ENCODE measurements at regions not wholly inside any gene's neighbourhood (a gene's known extent, or its start where the extent isn't known, plus 50 kb on each side); places are given as distances from the start of the nearest gene placed in this dataset.
"Not testable (repeated sequence)": the region's sequence is repeated elsewhere in the genome, so short reads cannot be mapped to it uniquely, and the experiment has no call there.

DNA sequence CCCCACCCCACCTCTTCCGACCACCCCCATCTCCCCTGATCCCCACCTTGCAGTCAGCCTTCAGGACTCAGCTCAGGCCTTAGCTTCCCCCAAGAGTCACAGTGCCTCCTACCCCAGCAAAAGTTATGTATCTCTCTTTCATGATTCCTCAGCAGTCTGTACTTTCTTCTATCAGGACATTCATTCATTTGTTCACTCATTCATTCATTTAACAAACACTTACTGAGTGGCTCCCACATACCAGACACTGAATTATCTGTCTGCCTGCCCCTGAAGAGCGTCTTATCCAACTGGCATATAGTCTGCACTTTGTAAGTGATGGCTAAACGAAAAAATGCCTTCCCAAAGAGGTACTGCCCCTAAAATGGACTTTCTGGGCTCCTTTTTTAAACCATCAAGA is 114.4 kb upstream of the SLC35F3 start:
- DNase-seq (ENCODE audit: low spot score), result no peak

DNA sequence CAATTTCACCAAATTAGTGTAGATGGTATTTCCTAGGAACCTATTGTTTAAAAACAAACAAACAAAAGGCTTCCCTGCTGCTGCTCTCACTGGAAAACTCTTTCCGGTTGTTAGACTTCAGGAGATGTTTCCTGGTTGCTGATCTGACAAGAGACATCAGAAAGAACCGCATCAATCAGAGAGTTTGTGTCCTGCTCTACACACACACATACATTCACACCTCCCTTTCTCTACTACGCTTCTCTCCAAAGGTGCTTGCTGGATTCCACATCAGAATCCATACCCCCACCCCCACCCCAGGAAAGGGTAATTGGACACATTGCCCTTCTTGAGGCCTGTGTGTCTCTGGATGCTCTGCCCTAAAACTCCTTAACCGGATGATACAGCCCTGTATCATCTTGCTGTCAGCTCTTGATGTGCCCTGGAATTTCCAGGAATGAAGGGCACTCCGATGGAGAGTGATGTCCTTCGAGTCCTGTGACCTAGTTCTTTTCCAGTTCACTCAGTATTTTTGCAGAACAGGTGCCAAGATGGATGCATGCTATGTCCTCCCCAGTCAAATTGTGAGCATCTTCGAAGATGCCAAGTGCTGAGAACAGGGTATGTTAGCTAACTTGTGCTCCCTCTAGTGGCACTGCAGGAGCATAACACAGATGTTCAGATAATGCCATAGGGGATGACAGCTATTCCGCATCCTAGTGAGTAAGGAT is 113.7 kb upstream of the SLC35F3 start:
- peak; percentile 85 for DNase-seq (ENCODE audit: low spot score)

DNA sequence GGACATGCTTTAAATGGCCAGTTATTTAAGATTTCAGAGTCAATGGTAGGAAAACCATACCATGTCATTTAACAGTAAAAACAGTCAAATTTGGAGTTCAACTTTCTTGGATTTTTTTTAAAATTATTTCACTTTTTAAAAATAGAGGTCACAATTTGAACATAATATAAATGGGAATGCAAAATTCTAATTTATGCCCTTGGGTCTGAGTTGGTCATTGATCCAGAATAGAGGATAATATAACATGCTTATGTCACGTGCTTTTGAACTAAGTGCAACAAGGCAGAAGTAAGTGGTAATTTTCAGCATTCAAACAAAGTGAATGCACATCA is 113.1 kb upstream of the SLC35F3 start:
- no peak for DNase-seq (ENCODE audit: low spot score)

- DNase-seq (ENCODE audit: low spot score), result no peak
Measured at GRCh38 chr1:233791721-233792120, 112.8 kb upstream of the SLC35F3 start.

DNA sequence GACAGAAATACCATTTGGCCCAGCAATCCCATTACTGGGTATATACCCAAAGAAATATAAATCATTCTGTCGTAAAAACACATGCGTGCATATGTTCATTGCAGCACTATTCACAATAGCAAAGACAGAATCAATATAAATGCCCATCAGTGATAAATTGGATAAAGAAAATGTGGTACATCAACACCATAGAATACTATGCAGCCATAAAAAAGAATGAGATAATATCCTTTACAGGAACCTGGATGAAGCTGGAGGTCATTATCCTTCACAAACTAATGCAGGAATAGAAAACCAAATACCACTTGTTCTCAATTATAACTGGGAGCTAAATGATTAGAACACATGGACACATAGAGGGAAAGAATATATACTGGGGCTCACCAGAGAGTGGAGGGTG is 109.6 kb upstream of the SLC35F3 start:
- DNase-seq (ENCODE audit: low spot score), result no peak

- DNase-seq (ENCODE audit: low spot score), result peak; percentile 8
Measured at GRCh38 chr1:233796146-233796783, 108.2 kb upstream of the SLC35F3 start.

DNA sequence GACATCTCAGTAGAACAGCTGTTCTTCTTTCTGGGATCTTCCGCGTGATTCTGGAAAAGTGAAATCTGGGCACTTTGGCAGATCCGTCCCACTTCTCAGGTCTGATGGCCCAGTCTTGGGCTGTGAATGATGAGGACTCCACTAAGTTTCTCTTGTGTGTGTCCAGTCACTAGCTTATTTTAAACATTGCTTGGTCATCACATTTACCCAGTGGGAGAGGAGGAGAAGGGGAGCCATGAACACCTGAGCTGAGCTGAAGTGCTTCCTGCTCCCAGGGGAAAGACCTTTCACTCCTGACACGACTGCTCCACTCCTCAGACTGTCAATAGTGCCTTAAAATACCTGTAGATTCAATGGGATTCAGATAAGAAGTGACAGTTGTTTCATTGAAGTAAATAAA is 101.9 kb upstream of the SLC35F3 start:
- no peak for DNase-seq (ENCODE audit: low spot score)

DNA sequence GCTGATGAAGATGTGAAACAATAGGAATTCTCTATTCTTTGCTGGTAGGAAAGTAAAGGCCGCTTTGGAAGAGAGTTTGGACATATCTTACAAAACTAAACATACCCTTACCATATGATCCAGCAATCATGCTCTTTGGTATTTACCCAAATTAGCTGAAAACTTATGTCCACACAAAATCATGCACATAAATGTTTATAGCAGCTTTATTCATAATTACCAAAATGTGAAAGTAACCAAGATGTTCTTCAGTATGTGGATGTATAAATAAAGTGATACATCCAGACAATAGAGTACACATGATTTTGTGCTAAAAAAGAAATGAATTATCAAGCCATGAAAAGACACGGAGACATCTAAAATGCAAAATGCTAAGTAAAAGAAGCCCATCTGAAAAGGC is 98.7 kb upstream of the SLC35F3 start:
- DNase-seq (ENCODE audit: low spot score), result no peak

DNA sequence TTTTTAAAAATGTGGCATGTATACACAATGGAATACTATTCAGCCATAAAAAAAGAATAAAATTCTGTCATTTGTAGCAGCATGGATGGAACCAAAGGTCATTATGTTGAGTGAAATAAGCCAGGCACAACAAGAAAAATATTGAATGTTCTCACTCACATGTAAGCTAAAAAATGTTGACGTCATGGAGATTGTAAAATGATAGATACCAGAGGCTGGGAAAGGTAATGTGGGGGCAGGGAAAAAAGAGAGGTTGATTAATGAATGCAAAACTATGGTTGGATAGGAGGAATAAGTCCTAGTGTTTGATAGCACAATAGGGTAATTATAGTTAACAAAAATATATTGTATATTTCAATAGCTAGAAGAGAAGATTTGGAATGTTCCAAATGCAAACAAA is 89.1 kb upstream of the SLC35F3 start:
- no peak for DNase-seq (ENCODE audit: low spot score)

- no peak for DNase-seq (ENCODE audit: low spot score)
Measured at GRCh38 chr1:233815865-233816264, 88.6 kb upstream of the SLC35F3 start.

DNA sequence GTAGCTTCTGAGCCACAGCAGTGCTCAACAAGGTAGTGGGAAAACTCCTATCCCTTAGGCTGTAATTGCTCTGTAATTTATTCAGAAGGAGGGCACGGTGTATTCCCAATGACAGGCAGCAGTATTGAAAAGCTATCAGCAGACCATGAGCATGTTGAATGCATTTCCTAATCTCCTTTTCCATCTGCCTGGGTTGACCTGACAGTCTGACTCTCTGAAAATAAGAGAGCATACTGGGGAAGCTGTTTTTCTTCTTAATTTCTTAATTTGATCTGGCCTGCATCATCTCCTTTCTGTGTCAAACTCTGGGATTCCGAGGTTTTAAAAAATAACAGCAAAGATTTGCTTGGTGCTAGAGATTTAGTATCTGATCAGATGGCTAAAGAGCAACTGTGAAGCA is 88.1 kb upstream of the SLC35F3 start:
- no peak for DNase-seq (ENCODE audit: low spot score)

- DNase-seq (ENCODE audit: low spot score), result no peak
Measured at GRCh38 chr1:233819042-233819441, 85.4 kb upstream of the SLC35F3 start.

- not testable (repeated sequence) for DNase-seq (ENCODE audit: low spot score)
Measured at GRCh38 chr1:233824179-233824578, 80.3 kb upstream of the SLC35F3 start.

- DNase-seq (ENCODE audit: low spot score), result not testable (repeated sequence)
Measured at GRCh38 chr1:233827937-233828336, 76.5 kb upstream of the SLC35F3 start.

GRCh38 chr1:233828480-233828879 is 76.0 kb upstream of the SLC35F3 start:
- no peak for DNase-seq (ENCODE audit: low spot score)

GRCh38 chr1:233834609-233835008 is 69.9 kb upstream of the SLC35F3 start:
- no peak for DNase-seq (ENCODE audit: low spot score)

DNA sequence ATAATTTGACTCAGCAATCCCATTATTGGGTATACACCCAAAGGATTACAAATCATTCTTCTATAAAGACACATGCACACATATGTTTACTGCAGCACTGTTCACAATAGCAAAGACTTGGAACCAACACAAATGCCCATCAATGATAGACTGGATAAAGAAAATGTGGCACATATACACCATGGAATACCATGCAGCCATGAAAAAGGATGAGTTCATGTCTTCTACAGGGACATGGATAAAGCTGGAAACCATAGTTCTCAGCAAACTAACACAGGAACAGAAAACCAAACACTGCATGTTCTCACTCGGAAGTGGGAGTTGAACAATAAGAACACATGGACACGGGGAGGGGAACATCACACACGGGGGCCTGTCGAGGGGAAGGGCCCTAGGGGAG is 66.3 kb upstream of the SLC35F3 start:
- not testable (repeated sequence) for DNase-seq (ENCODE audit: low spot score)

- peak; percentile 91 for DNase-seq (ENCODE audit: low spot score)
Measured at GRCh38 chr1:233843525-233844204, 60.8 kb upstream of the SLC35F3 start.

GRCh38 chr1:233844275-233844674 is 60.2 kb upstream of the SLC35F3 start:
- no peak for DNase-seq (ENCODE audit: low spot score)

DNA sequence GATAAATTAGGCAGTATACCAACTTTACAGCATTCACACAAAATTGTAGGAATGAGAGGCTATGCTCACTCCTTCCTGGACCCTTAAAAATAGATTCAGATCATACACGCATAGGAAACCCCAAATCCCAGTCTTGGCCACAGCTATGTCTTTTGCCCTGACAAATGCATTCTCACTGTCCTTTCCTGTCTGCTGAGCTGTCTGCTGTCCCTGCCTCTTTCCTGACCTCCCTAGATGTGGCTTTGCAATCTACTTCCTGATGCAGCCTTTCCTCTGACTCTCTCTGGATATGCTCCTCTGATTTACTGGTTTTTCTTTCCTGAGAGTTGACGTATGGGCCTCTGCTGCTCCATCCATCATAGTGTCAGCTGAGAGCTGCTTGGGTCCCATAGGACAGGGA is 59.8 kb upstream of the SLC35F3 start:
- DNase-seq (ENCODE audit: low spot score), result peak; percentile 52

Measured in A172 (cell line).